ENCODE measurements at regions not wholly inside any gene's neighbourhood (a gene's known extent, or its start where the extent isn't known, plus 50 kb on each side); places are given as distances from the start of the nearest gene placed in this dataset.
A peak's percentile ranks its signal among the peaks of the same experiment; 100 is the strongest.

GRCh38 chr13:90402613-90403012, 944.9 kb upstream of the MIR17HG start:
- FAIRE-seq (no peak), DNase-seq (no peak)
- H3K36me3 ChIP-seq (ENCODE audit: control insufficient read depth in 3 of 3, insufficient read depth in 2 of 3, low read depth in 1 of 3, low read length in 3 of 3), result no peaks in the 10 kb centered on the region
- no peaks in the 10 kb centered on the region for H3K27me3 ChIP-seq (ENCODE audit: control insufficient read depth in 3 of 3, insufficient read depth in 3 of 3, low read length in 3 of 3)
- no peaks in the 10 kb centered on the region for H3K4me1 ChIP-seq (ENCODE audit: control insufficient read depth in 3 of 3, insufficient read depth in 2 of 3, low read depth in 1 of 3, low read length in 2 of 3)
- H3K4me3 ChIP-seq (ENCODE audit: low read depth in 1 of 3, low read length in 3 of 3), result no peak overlapping the region
- H3K9me3 ChIP-seq (ENCODE audit: control insufficient read depth in 2 of 2, insufficient read depth in 1 of 2, low read depth in 1 of 2, low read length in 1 of 2), result peaks cover 0 to 22% of the 10 kb centered on the region in 2 donors
- no peak overlapping the region for H3K27ac ChIP-seq (ENCODE audit: low read depth in 1 of 3, low read length in 2 of 3)
- 19 to 53% (median 39%) methylated on average over 1 of the region's 1 CpG for whole genome bisulfite sequencing, 3 donors

GRCh38 chr13:90403330-90404082, 944.0 kb upstream of the MIR17HG start:
- no peaks in the 10 kb centered on the region for H3K36me3 ChIP-seq (ENCODE audit: control insufficient read depth in 3 of 3, insufficient read depth in 2 of 3, low read depth in 1 of 3, low read length in 3 of 3)
- H3K4me3 ChIP-seq (ENCODE audit: low read depth in 1 of 3, low read length in 3 of 3), result no peak overlapping the region
- no peak overlapping the region for H3K27ac ChIP-seq (ENCODE audit: low read depth in 1 of 3, low read length in 2 of 3)
- FAIRE-seq (no peak), DNase-seq (no peak)
- H3K27me3 ChIP-seq (ENCODE audit: control insufficient read depth in 3 of 3, insufficient read depth in 3 of 3, low read length in 3 of 3), result no peaks in the 10 kb centered on the region
- no peaks in the 10 kb centered on the region for H3K4me1 ChIP-seq (ENCODE audit: control insufficient read depth in 3 of 3, insufficient read depth in 2 of 3, low read depth in 1 of 3, low read length in 2 of 3)
- H3K9me3 ChIP-seq (ENCODE audit: control insufficient read depth in 2 of 2, insufficient read depth in 1 of 2, low read depth in 1 of 2, low read length in 1 of 2), result peaks cover 0 to 22% of the 10 kb centered on the region in 2 donors
- 85 to 89% (median 88%) methylated on average over 13 to 14 of the region's 14 CpGs for WGBS, 3 donors

GRCh38 chr13:90405301-90405700, 942.2 kb upstream of the MIR17HG start:
- H3K36me3 ChIP-seq (ENCODE audit: control insufficient read depth in 3 of 3, insufficient read depth in 2 of 3, low read depth in 1 of 3, low read length in 3 of 3), result no peaks in the 10 kb centered on the region
- no peaks in the 10 kb centered on the region for H3K4me1 ChIP-seq (ENCODE audit: control insufficient read depth in 3 of 3, insufficient read depth in 2 of 3, low read depth in 1 of 3, low read length in 2 of 3)
- H3K27me3 ChIP-seq (ENCODE audit: control insufficient read depth in 3 of 3, insufficient read depth in 3 of 3, low read length in 3 of 3), result no peaks in the 10 kb centered on the region
- H3K27ac ChIP-seq (ENCODE audit: low read depth in 1 of 3, low read length in 2 of 3), result no peak overlapping the region
- DNase-seq, result no peak
- no peak for FAIRE-seq
- peaks cover 0 to 22% of the 10 kb centered on the region in 2 donors for H3K9me3 ChIP-seq (ENCODE audit: control insufficient read depth in 2 of 2, insufficient read depth in 1 of 2, low read depth in 1 of 2, low read length in 1 of 2)
- no peak overlapping the region for H3K4me3 ChIP-seq (ENCODE audit: low read depth in 1 of 3, low read length in 3 of 3)
- WGBS, 3 donors, result 56 to 72% (median 63%) methylated on average over 1 of the region's 1 CpG

- no peak overlapping the region for H3K4me3 ChIP-seq (ENCODE audit: low read depth in 1 of 3, low read length in 3 of 3)
- DNase-seq, result no peak
- no peak for FAIRE-seq
- no peaks in the 10 kb centered on the region for H3K36me3 ChIP-seq (ENCODE audit: control insufficient read depth in 3 of 3, insufficient read depth in 2 of 3, low read depth in 1 of 3, low read length in 3 of 3)
- H3K27ac ChIP-seq (ENCODE audit: low read depth in 1 of 3, low read length in 2 of 3), result no peak overlapping the region
- no peaks in the 10 kb centered on the region for H3K27me3 ChIP-seq (ENCODE audit: control insufficient read depth in 3 of 3, insufficient read depth in 3 of 3, low read length in 3 of 3)
- WGBS, 3 donors, result 50 to 65% (median 50%) methylated on average over 2 of the region's 2 CpGs
- H3K4me1 ChIP-seq (ENCODE audit: control insufficient read depth in 3 of 3, insufficient read depth in 2 of 3, low read depth in 1 of 3, low read length in 2 of 3), result no peaks in the 10 kb centered on the region
- H3K9me3 ChIP-seq (ENCODE audit: control insufficient read depth in 2 of 2, insufficient read depth in 1 of 2, low read depth in 1 of 2, low read length in 1 of 2), result no peaks in the 10 kb centered on the region
Measured at GRCh38 chr13:90412980-90413379, 934.5 kb upstream of the MIR17HG start.

- H3K9me3 ChIP-seq (ENCODE audit: control insufficient read depth in 2 of 2, insufficient read depth in 1 of 2, low read depth in 1 of 2, low read length in 1 of 2), result no peaks in the 10 kb centered on the region
- no peak overlapping the region for H3K27ac ChIP-seq (ENCODE audit: low read depth in 1 of 3, low read length in 2 of 3)
- H3K4me3 ChIP-seq (ENCODE audit: low read depth in 1 of 3, low read length in 3 of 3), result no peak overlapping the region
- H3K27me3 ChIP-seq (ENCODE audit: control insufficient read depth in 3 of 3, insufficient read depth in 3 of 3, low read length in 3 of 3), result no peaks in the 10 kb centered on the region
- DNase-seq, result no peak
- H3K36me3 ChIP-seq (ENCODE audit: control insufficient read depth in 3 of 3, insufficient read depth in 2 of 3, low read depth in 1 of 3, low read length in 3 of 3), result no peaks in the 10 kb centered on the region
- FAIRE-seq, result no peak
- 0% methylated on average over 1 of the region's 1 CpG for WGBS, 3 donors
- no peaks in the 10 kb centered on the region for H3K4me1 ChIP-seq (ENCODE audit: control insufficient read depth in 3 of 3, insufficient read depth in 2 of 3, low read depth in 1 of 3, low read length in 2 of 3)
Measured at GRCh38 chr13:90413548-90413947, 933.9 kb upstream of the MIR17HG start.

GRCh38 chr13:90414691-90415596, 932.5 kb upstream of the MIR17HG start:
- Histone ChIP-seq H3K27me3 (ENCODE audit: control insufficient read depth in 3 of 3, insufficient read depth in 3 of 3, low read length in 3 of 3) (no peaks in the 10 kb centered on the region), H3K9me3 (ENCODE audit: control insufficient read depth in 2 of 2, insufficient read depth in 1 of 2, low read depth in 1 of 2, low read length in 1 of 2) (no peaks in the 10 kb centered on the region), H3K36me3 (ENCODE audit: control insufficient read depth in 3 of 3, insufficient read depth in 2 of 3, low read depth in 1 of 3, low read length in 3 of 3) (no peaks in the 10 kb centered on the region), H3K27ac (ENCODE audit: low read depth in 1 of 3, low read length in 2 of 3) (no peak overlapping the region), H3K4me1 (ENCODE audit: control insufficient read depth in 3 of 3, insufficient read depth in 2 of 3, low read depth in 1 of 3, low read length in 2 of 3) (no peaks in the 10 kb centered on the region), H3K4me3 (ENCODE audit: low read depth in 1 of 3, low read length in 3 of 3) (no peak overlapping the region)
- FAIRE-seq, result no peak
- no peak for DNase-seq
- WGBS, 3 donors, result 70 to 88% (median 83%) methylated on average over 3 of the region's 3 CpGs

GRCh38 chr13:90415902-90416301, 931.6 kb upstream of the MIR17HG start:
- H3K4me1 ChIP-seq (ENCODE audit: control insufficient read depth in 3 of 3, insufficient read depth in 2 of 3, low read depth in 1 of 3, low read length in 2 of 3), result no peaks in the 10 kb centered on the region
- H3K4me3 ChIP-seq (ENCODE audit: low read depth in 1 of 3, low read length in 3 of 3), result peak overlapping the region in 1 of 3 donors; percentile 22
- FAIRE-seq, result no peak
- no peaks in the 10 kb centered on the region for H3K27me3 ChIP-seq (ENCODE audit: control insufficient read depth in 3 of 3, insufficient read depth in 3 of 3, low read length in 3 of 3)
- no peaks in the 10 kb centered on the region for H3K9me3 ChIP-seq (ENCODE audit: control insufficient read depth in 2 of 2, insufficient read depth in 1 of 2, low read depth in 1 of 2, low read length in 1 of 2)
- H3K36me3 ChIP-seq (ENCODE audit: control insufficient read depth in 3 of 3, insufficient read depth in 2 of 3, low read depth in 1 of 3, low read length in 3 of 3), result no peaks in the 10 kb centered on the region
- DNase-seq, result no peak
- H3K27ac ChIP-seq (ENCODE audit: low read depth in 1 of 3, low read length in 2 of 3), result no peak overlapping the region
- 47 to 65% (median 52%) methylated on average over 3 of the region's 3 CpGs for WGBS, 3 donors

- 72 to 79% (median 73%) methylated on average over 5 of the region's 5 CpGs for WGBS, 3 donors
- H3K4me3 ChIP-seq (ENCODE audit: low read depth in 1 of 3, low read length in 3 of 3), result no peak overlapping the region
- no peak for DNase-seq
- no peaks in the 10 kb centered on the region for H3K9me3 ChIP-seq (ENCODE audit: control insufficient read depth in 2 of 2, insufficient read depth in 1 of 2, low read depth in 1 of 2, low read length in 1 of 2)
- no peaks in the 10 kb centered on the region for H3K27me3 ChIP-seq (ENCODE audit: control insufficient read depth in 3 of 3, insufficient read depth in 3 of 3, low read length in 3 of 3)
- no peaks in the 10 kb centered on the region for H3K36me3 ChIP-seq (ENCODE audit: control insufficient read depth in 3 of 3, insufficient read depth in 2 of 3, low read depth in 1 of 3, low read length in 3 of 3)
- H3K27ac ChIP-seq (ENCODE audit: low read depth in 1 of 3, low read length in 2 of 3), result no peak overlapping the region
- no peaks in the 10 kb centered on the region for H3K4me1 ChIP-seq (ENCODE audit: control insufficient read depth in 3 of 3, insufficient read depth in 2 of 3, low read depth in 1 of 3, low read length in 2 of 3)
- FAIRE-seq, result no peak
Measured at GRCh38 chr13:90416519-90416918, 931.0 kb upstream of the MIR17HG start.

All from small intestine (tissue), 7 donors.